Panc1 (cell line): ENCODE measurements at regions not wholly inside any gene's neighbourhood (a gene's known extent, or its start where the extent isn't known, plus 50 kb on each side); places are given as distances from the start of the nearest gene placed in this dataset.

Source experiments
- TF ChIP-seq, protein P1 (sequence below): fragments of 450-650 bp; IDR thresholded peaks from 2 replicates; pipeline ENCODE4 v1.5.1; 2017; ENCODE audit warnings: mild to moderate bottlenecking
- TF ChIP-seq, protein P2 (sequence below), 2 experiments: IDR thresholded peaks; 2 replicates each; pipeline ENCODE4 v1.6.1; 2011 to 2012; ENCODE audit warnings: low read depth in 2 of 2, control low read depth in 1 of 2, low read length in 1 of 2, mild to moderate bottlenecking in 1 of 2, moderate library complexity in 1 of 2; ENCODE audit not compliant: insufficient read depth in 1 of 2

DNA sequence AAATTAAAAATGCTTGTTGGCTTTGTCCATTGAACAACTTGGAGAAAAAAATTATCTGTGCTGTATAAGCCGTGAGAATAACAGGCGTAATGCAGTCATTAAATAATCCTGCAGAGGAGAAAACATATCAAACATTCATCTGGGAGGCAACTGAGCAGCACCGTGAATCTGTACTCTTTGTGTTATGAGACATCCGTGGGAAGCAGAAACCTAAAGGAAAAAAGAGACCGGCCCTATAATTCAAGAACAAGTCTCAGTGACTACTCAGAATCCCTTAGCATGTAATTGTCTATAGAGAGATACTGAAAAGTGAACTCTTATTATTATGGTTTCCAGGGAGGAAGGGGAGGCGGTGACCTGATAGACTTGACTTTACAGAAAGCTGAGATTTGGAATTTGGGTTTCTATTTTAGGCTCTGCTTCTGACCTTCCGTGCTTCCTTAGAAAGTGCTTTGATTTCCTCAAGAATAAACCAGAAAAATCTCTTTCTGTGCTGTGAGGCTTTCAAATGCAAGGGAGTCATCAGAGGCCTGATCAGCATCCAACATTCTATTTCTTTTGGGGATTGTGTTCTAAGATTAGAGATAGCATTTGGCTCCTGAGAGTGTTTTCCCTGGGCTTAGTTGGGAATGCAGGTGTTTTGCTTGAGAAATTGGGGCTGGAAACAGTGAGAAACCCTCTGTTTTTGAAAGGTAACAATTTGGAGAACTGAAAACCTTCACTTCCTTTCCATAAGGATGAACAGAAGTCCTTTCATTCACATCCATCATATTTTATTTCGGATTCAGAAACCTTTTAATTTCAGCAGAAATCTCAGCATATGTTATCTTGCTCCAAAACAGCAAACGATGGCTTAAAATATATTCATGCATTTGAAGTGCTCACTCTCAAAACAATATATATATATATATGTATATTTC, 296.7 kb downstream of the CSNK1G3 start:
- TF ChIP-seq, protein P1, sequence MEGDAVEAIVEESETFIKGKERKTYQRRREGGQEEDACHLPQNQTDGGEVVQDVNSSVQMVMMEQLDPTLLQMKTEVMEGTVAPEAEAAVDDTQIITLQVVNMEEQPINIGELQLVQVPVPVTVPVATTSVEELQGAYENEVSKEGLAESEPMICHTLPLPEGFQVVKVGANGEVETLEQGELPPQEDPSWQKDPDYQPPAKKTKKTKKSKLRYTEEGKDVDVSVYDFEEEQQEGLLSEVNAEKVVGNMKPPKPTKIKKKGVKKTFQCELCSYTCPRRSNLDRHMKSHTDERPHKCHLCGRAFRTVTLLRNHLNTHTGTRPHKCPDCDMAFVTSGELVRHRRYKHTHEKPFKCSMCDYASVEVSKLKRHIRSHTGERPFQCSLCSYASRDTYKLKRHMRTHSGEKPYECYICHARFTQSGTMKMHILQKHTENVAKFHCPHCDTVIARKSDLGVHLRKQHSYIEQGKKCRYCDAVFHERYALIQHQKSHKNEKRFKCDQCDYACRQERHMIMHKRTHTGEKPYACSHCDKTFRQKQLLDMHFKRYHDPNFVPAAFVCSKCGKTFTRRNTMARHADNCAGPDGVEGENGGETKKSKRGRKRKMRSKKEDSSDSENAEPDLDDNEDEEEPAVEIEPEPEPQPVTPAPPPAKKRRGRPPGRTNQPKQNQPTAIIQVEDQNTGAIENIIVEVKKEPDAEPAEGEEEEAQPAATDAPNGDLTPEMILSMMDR: no peak
- TF ChIP-seq, protein P2, sequence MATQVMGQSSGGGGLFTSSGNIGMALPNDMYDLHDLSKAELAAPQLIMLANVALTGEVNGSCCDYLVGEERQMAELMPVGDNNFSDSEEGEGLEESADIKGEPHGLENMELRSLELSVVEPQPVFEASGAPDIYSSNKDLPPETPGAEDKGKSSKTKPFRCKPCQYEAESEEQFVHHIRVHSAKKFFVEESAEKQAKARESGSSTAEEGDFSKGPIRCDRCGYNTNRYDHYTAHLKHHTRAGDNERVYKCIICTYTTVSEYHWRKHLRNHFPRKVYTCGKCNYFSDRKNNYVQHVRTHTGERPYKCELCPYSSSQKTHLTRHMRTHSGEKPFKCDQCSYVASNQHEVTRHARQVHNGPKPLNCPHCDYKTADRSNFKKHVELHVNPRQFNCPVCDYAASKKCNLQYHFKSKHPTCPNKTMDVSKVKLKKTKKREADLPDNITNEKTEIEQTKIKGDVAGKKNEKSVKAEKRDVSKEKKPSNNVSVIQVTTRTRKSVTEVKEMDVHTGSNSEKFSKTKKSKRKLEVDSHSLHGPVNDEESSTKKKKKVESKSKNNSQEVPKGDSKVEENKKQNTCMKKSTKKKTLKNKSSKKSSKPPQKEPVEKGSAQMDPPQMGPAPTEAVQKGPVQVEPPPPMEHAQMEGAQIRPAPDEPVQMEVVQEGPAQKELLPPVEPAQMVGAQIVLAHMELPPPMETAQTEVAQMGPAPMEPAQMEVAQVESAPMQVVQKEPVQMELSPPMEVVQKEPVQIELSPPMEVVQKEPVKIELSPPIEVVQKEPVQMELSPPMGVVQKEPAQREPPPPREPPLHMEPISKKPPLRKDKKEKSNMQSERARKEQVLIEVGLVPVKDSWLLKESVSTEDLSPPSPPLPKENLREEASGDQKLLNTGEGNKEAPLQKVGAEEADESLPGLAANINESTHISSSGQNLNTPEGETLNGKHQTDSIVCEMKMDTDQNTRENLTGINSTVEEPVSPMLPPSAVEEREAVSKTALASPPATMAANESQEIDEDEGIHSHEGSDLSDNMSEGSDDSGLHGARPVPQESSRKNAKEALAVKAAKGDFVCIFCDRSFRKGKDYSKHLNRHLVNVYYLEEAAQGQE (IDR thresholded peaks at IDR 0.05; ENCODE audit: insufficient read depth in 1 of 2, low read depth in 2 of 2, low read length in 1 of 2): no peak
